GM12878 (cell line): ENCODE measurements at regions not wholly inside any gene's neighbourhood (a gene's known extent, or its start where the extent isn't known, plus 50 kb on each side); places are given as distances from the start of the nearest gene placed in this dataset.

Experiments
- CTCF ChIP-seq, 3 experiments: IDR thresholded peaks in 2 of 3; conservative IDR thresholded peaks in 1 of 3; 2 replicates each; pipeline ENCODE4 v1.5.1; 2011; ENCODE audit warnings: low read depth in 3 of 3, low read length in 3 of 3, mild to moderate bottlenecking in 3 of 3, control low read depth in 2 of 3, moderate library complexity in 2 of 3, inconsistent platforms in 1 of 3, mixed read lengths in 1 of 3; ENCODE audit not compliant: control insufficient read depth in 2 of 3, insufficient read depth in 1 of 3; ENCODE audit errors: extremely low read depth in 1 of 3
- EP300 ChIP-seq, 2 experiments: fragments of 150-350 bp in 1 of 2; IDR thresholded peaks; 2 replicates each; pipeline ENCODE4 v1.6.1; 2011 to 2012; ENCODE audit warnings: low read depth in 2 of 2, low read length in 2 of 2, borderline replicate concordance in 1 of 2, improper control_type of control experiment in 1 of 2, inconsistent platforms in 1 of 2; ENCODE audit not compliant: control insufficient read depth in 1 of 2
- ESRRA ChIP-seq: IDR thresholded peaks from 2 replicates; pipeline ENCODE4 v1.6.1; 2012; ENCODE audit warnings: mild to moderate bottlenecking, low read length, improper control_type of control experiment
- GABPA ChIP-seq: IDR thresholded peaks from 2 replicates; pipeline ENCODE4 v1.6.1; 2014; ENCODE audit warnings: antibody characterized with exemption, low read depth, mild to moderate bottlenecking, inconsistent platforms
- HDAC2 ChIP-seq: fragments of 200-600 bp; sonication (generic); IDR thresholded peaks from 2 replicates; pipeline ENCODE4 v1.6.1; 2017
- HDGF ChIP-seq: fragments of 450-650 bp; IDR thresholded peaks from 2 replicates; pipeline ENCODE4 v1.6.1; 2016; ENCODE audit warnings: antibody characterized with exemption
- KDM1A ChIP-seq: fragments of 200-600 bp; sonication (generic); IDR thresholded peaks from 2 replicates; pipeline ENCODE4 v1.6.1; 2016; ENCODE audit warnings: borderline replicate concordance
- MAX ChIP-seq: IDR thresholded peaks from 2 replicates; pipeline ENCODE4 v1.6.1; 2012; ENCODE audit warnings: low read depth, low read length, improper control_type of control experiment
- POLR2A ChIP-seq: IDR thresholded peaks from 2 replicates; pipeline ENCODE4 v1.6.1; 2011; ENCODE audit warnings: low read depth, mild to moderate bottlenecking, low read length
- SPI1 ChIP-seq: IDR thresholded peaks from 2 replicates; pipeline ENCODE4 v1.6.1; 2011; ENCODE audit warnings: low read depth, mild to moderate bottlenecking, low read length, moderate library complexity, borderline replicate concordance; ENCODE audit not compliant: insufficient read depth
- TAF1 ChIP-seq: IDR thresholded peaks from 2 replicates; pipeline ENCODE4 v1.6.1; 2011; ENCODE audit warnings: mild to moderate bottlenecking, low read depth, low read length, borderline replicate concordance
- ZNF207 ChIP-seq: fragments of 450-650 bp; IDR thresholded peaks from 2 replicates; pipeline ENCODE4 v1.6.1; 2014; ENCODE audit warnings: antibody characterized with exemption, mild to moderate bottlenecking, borderline replicate concordance

DNA sequence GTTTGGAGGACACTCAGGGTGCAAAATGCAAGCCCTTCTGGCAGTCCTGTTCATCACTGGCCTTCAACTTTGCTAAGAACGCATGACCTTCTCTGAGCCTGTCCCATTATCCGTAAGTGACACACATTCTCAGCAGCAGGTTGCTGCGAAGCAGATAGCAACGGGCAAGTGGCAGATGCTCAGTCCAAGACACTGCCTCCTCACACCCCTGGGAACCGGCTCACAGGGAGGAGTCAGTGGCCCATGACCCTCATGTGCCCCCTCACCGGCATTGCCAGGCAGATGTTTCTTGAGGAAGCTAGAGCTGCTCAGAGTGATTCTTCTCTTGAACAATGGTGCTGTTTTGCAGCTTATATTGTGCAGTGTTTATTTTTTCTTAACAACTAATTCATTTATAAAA is 737.2 kb upstream of the HS6ST1 start:
- TF ChIP-seq POLR2A = no peak
- no peak for TF ChIP-seq CTCF (IDR thresholded peaks at IDR 0.05 in 2 of 3, conservative IDR thresholded peaks at IDR 0.05 in 1 of 3; ENCODE audit: control insufficient read depth in 2 of 3, extremely low read depth in 1 of 3, insufficient read depth in 1 of 3, low read depth in 3 of 3, low read length in 3 of 3)
- no peak for TF ChIP-seq KDM1A
- TF ChIP-seq ZNF207 = no peak
- no peak for TF ChIP-seq ESRRA
- TF ChIP-seq HDGF = no peak
- TF ChIP-seq HDAC2 = no peak
- TF ChIP-seq TAF1 = no peak
- no peak for TF ChIP-seq MAX
- TF ChIP-seq GABPA = no peak
- TF ChIP-seq SPI1 = no peak
- TF ChIP-seq EP300 (IDR thresholded peaks at IDR 0.05; ENCODE audit: borderline replicate concordance in 1 of 2, control insufficient read depth in 1 of 2, low read depth in 2 of 2, low read length in 2 of 2) = no peak
